Nephron progenitor cell (in vitro differentiated cells): ENCODE measurements at regions not wholly inside any gene's neighbourhood (a gene's known extent, or its start where the extent isn't known, plus 50 kb on each side); places are given as distances from the start of the nearest gene placed in this dataset.
"Not testable (repeated sequence)": the region's sequence is repeated elsewhere in the genome, so short reads cannot be mapped to it uniquely, and the experiment has no call there.

Experiments
- DNase-seq: peaks from one replicate; pipeline ENCODE4 v3.0.0; 2021
- H3K27ac Mint-ChIP-seq: 2 replicates; pipeline ENCODE4 v1.8.0; 2021; ENCODE audit warnings: mild to moderate bottlenecking, moderate library complexity, mixed read lengths
- H3K27me3 Mint-ChIP-seq: 2 replicates; pipeline ENCODE4 v1.8.0; 2021; ENCODE audit warnings: mild to moderate bottlenecking, low read depth, mixed read lengths; ENCODE audit not compliant: poor library complexity
- H3K36me3 Mint-ChIP-seq: 2 replicates; pipeline ENCODE4 v1.8.0; 2021; ENCODE audit warnings: low read depth, mixed read lengths
- H3K4me1 Mint-ChIP-seq: 2 replicates; pipeline ENCODE4 v1.8.0; 2021; ENCODE audit warnings: mixed read lengths
- H3K4me3 Mint-ChIP-seq: 2 replicates; pipeline ENCODE4 v1.8.0; 2021; ENCODE audit warnings: mild to moderate bottlenecking, moderate library complexity, mixed read lengths
- H3K9me3 Mint-ChIP-seq: 2 replicates; pipeline ENCODE4 v1.8.0; 2021; ENCODE audit warnings: mild to moderate bottlenecking, moderate library complexity, mixed read lengths
- TF ChIP-seq, protein P1 (sequence below): fragments of 200-600 bp; sonication (generic); IDR thresholded peaks from 2 replicates; pipeline ENCODE4 v1.5.0; 2021; ENCODE audit warnings: antibody characterized with exemption

DNA sequence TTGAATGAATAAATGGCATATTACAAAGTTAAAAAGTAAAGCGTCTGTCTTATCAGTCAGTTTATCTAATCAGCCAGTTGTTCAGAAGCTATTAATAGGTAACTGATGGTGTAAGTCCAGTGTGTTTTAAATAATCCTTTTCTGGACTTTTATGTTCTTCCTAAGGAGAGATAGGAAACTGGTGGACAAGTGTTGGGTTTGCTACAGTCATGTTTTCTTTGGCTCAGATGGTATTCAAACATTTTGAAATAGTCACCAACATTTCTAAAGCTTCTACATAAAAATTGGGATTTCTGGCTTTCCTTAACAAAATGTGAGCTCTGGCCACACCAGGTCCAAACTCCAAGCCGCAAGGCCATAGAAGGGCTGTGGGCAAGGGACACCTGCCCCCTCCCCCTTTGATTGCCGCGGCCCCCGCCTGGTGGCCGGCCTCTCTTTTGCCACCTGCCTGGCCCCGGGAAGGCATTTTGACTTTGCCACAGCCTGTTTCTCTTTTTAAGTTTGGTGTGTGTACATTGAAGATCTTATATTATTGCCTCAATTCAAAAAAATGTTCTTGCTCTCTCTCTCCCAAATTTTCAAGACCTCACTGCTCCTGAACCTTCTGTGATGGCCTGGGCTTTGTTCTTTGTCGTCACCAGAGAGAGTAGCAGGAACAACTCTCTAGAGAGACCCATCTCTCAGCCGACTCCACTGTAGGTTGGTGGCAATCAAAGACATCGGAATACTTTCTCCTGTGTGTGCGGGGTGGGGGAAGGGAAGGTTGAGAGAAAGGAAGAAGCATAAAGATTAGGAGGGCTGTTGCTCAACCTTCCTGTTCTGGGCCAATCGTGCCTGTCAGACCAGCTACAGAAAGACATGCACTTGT lies 84.0 kb upstream of the ZNF217 start:
- peaks cover 10% of the 10 kb centered on the region for H3K27me3 Mint-ChIP-seq
- peak; percentile 22 for DNase-seq
- peak overlapping the region; percentile 45 for H3K4me3 Mint-ChIP-seq
- H3K4me1 Mint-ChIP-seq, result peaks cover 38% of the 10 kb centered on the region
- no peaks in the 10 kb centered on the region for H3K9me3 Mint-ChIP-seq
- peak overlapping the region; percentile 33 for H3K27ac Mint-ChIP-seq
- TF ChIP-seq, protein P1, sequence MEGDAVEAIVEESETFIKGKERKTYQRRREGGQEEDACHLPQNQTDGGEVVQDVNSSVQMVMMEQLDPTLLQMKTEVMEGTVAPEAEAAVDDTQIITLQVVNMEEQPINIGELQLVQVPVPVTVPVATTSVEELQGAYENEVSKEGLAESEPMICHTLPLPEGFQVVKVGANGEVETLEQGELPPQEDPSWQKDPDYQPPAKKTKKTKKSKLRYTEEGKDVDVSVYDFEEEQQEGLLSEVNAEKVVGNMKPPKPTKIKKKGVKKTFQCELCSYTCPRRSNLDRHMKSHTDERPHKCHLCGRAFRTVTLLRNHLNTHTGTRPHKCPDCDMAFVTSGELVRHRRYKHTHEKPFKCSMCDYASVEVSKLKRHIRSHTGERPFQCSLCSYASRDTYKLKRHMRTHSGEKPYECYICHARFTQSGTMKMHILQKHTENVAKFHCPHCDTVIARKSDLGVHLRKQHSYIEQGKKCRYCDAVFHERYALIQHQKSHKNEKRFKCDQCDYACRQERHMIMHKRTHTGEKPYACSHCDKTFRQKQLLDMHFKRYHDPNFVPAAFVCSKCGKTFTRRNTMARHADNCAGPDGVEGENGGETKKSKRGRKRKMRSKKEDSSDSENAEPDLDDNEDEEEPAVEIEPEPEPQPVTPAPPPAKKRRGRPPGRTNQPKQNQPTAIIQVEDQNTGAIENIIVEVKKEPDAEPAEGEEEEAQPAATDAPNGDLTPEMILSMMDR, result no peak
- H3K36me3 Mint-ChIP-seq, result no peaks in the 10 kb centered on the region

DNA sequence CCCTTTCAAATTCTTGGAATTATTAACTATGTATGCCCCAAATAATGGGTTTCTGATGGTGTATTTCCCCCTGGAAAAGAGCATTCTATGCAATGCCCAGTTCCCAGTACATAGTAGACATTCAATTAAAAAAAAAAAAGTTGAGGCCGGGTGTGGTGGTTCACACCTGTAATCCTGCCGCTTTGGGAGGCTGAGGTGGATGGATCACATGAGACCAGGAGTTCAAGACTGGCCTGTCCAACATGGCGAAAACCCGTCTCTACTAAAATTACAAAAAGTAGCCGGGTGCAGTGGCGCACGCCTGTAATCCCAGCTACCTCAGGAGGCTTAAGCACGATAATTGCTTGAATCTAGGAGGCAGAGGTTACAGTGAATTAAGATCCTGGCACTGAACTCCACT lies 83.3 kb upstream of the ZNF217 start:
- Mint-ChIP-seq H3K4me1 (peaks cover 38% of the 10 kb centered on the region), H3K9me3 (no peaks in the 10 kb centered on the region), H3K4me3 (no peak overlapping the region), H3K27ac (no peak overlapping the region), H3K27me3 (peaks cover 10% of the 10 kb centered on the region), H3K36me3 (no peaks in the 10 kb centered on the region)
- TF ChIP-seq, protein P1, result no peak
- no peak for DNase-seq

DNA sequence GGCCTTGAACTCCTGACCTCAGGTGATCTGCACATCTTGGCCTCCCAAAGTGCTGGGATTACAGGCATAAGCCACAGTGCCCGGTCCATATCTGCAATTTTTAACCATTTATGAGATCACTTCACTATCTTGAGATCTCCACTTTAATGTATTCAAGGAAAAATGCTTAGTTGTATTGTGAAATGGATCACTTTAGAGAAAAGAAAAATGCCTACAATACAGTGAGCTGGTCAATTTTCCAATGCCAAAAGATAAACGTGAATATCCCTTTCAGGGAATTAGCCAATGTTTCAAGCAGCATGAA lies 82.8 kb upstream of the ZNF217 start:
- Mint-ChIP-seq H3K4me3 (no peak overlapping the region), H3K27me3 (peaks cover 10% of the 10 kb centered on the region), H3K36me3 (no peaks in the 10 kb centered on the region), H3K9me3 (no peaks in the 10 kb centered on the region), H3K27ac (no peak overlapping the region), H3K4me1 (peaks cover 38% of the 10 kb centered on the region)
- TF ChIP-seq, protein P1, result no peak
- no peak for DNase-seq

DNA sequence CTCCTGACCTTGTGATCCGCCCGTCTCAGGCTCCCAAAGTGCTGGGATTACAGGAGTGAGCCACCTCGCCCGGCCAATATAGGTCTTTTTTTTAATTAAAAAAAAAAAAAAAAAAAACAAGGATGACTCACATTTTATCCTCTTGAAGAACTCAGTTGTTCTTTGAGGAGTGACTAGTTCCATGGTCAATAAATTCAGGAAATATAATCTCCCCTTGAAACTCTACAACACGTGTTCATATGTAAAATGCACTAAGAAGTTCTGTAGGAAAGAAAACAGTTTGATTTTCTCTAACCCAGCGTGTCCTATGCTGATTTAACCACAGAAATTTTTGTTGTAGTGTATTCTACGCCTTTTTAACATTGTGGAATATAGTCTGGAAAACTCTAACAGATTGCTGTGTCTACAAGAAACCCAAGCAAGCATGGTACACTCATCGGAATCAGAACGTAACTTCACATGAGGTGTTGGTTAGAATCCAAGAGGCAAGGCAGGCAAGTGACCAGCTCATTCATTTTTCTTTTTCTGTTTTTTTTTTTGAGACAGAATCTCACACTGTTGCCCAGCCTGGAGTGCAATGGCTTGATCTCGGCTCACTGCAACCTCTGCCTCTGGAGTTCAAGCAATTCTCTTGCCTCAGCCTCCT lies 79.0 kb upstream of the ZNF217 start:
- no peaks in the 10 kb centered on the region for H3K9me3 Mint-ChIP-seq
- DNase-seq, result no peak
- H3K27me3 Mint-ChIP-seq, result peaks cover 12% of the 10 kb centered on the region
- no peaks in the 10 kb centered on the region for H3K36me3 Mint-ChIP-seq
- peaks cover 4% of the 10 kb centered on the region for H3K4me1 Mint-ChIP-seq
- TF ChIP-seq, protein P1, result no peak
- H3K27ac Mint-ChIP-seq, result no peak overlapping the region
- no peak overlapping the region for H3K4me3 Mint-ChIP-seq

DNA sequence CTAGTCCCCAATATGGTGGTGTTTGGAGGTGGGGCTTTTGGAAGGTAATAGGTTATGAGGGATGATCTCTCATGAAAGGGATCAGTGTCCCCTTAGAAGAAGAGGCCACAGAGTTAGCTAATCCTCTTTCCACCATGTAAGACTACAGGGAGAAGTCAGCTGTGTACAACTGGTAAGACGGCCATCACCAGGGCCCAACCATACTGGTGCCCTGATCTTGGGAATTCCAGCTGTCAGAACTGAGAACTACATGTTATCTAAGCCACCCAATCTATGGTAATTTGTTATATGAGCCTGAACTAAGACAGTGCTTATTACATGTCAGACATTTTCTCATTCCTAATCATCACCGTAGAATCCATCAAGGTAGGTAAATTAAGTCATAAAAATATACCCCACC lies 77.7 kb upstream of the ZNF217 start:
- Mint-ChIP-seq H3K27me3 (peaks cover 12% of the 10 kb centered on the region), H3K36me3 (no peaks in the 10 kb centered on the region), H3K27ac (peak overlapping the region; percentile 34), H3K9me3 (no peaks in the 10 kb centered on the region), H3K4me1 (no peaks in the 10 kb centered on the region), H3K4me3 (no peak overlapping the region)
- no peak for DNase-seq
- TF ChIP-seq, protein P1, result no peak

DNA sequence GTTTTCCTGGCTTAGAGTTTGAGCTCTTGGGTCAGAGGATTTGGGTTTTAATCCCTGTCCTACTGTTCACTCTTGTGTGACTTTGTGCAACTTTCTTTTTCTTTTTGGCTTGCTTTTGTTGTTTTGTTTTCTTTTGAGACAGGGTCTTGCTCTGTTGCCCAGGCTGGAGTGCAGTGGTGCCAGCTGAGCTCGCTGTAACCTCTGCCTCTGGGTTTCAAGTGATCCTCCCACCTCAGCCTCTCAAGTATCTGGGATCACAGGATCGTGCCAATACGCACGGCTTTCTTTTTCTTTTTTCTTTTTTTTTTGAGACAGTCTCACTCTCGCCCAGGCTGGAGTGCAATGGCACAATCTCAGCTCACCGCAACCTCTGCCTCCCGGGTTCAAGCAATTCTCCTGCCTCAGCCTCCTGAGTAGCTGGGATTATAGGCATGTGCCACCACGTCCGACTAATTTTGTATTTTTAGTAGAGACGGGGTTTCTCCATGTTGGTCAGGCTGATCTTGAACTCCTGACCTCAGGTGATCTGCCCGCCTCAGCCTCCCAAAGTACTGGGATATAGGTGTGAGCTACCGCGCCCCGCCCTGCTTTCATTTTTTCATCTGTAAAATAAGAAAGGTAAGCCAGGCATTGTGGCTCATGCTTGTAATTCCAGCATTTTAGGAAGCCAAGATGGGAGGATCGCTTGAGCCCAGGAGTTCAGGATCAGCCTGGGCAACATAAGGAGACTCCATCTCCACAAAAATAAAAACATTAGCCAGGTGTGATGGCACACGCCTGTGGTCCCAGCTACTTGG lies 76.1 kb upstream of the ZNF217 start:
- H3K36me3 Mint-ChIP-seq, H3K4me3 Mint-ChIP-seq, H3K27ac Mint-ChIP-seq, H3K9me3 Mint-ChIP-seq, DNase-seq, H3K27me3 Mint-ChIP-seq, H3K4me1 Mint-ChIP-seq: not testable (repeated sequence)
